ENCODE measurements at regions not wholly inside any gene's neighbourhood (a gene's known extent, or its start where the extent isn't known, plus 50 kb on each side); places are given as distances from the start of the nearest gene placed in this dataset.
"Not testable (repeated sequence)": the region's sequence is repeated elsewhere in the genome, so short reads cannot be mapped to it uniquely, and the experiment has no call there.

DNA sequence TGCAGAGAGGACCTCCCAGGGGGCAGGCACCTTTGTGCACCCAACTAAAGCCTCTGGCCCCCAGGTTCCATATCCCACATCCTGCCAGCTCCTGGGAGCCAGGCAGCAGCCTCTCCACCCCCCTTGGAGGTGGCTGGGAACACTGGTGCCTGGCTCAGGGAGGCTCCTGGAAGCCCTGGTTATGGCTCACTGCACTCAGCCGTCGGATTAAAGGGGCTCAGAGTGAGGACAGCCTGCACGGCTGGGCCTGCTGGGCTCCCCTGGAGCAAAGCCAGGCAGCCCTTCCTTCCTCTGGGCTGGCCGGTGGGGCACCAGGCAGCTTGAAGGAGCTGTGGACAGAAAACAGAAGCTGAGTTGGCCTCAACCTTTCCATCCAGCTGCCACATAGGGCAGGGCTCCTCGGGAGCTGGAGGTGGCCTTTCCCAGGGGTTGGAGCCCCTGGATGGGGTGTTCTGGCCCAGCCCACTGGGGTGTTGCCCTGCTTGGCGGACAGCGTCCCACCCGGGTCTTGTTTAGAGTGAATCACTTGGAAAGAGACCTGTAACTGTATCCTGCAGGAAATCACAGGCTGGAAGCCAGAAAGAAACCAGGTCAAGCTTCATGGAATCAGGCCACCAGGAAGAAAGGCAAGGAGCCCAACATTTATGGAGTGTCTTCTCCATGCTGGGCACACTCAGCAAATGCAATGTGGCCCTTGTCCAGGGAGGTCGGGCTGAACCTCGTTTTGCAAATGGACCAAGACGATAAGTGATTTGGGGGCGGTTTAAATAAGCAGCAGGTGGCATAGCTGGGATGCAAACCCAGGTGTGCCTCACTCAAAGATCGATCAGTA lies 253.3 kb downstream of the SOX9 start:
- no peaks in the 10 kb centered on the region for H3K36me3 Mint-ChIP-seq (ENCODE audit: insufficient read depth)
- H3K4me3 Mint-ChIP-seq = no peak overlapping the region
- no peaks in the 10 kb centered on the region for H3K9me3 Mint-ChIP-seq
- ATAC-seq (replicated peaks; ENCODE audit: extremely low read depth, poor library complexity, severe bottlenecking) = no peak
- no peak for DNase-seq (ENCODE audit: low spot score in 2 of 2)
- no peak overlapping the region for H3K27ac Mint-ChIP-seq (ENCODE audit: low read depth)
- H3K4me1 Mint-ChIP-seq = no peaks in the 10 kb centered on the region
- H3K27me3 Mint-ChIP-seq = peaks cover 9% of the 10 kb centered on the region

DNA sequence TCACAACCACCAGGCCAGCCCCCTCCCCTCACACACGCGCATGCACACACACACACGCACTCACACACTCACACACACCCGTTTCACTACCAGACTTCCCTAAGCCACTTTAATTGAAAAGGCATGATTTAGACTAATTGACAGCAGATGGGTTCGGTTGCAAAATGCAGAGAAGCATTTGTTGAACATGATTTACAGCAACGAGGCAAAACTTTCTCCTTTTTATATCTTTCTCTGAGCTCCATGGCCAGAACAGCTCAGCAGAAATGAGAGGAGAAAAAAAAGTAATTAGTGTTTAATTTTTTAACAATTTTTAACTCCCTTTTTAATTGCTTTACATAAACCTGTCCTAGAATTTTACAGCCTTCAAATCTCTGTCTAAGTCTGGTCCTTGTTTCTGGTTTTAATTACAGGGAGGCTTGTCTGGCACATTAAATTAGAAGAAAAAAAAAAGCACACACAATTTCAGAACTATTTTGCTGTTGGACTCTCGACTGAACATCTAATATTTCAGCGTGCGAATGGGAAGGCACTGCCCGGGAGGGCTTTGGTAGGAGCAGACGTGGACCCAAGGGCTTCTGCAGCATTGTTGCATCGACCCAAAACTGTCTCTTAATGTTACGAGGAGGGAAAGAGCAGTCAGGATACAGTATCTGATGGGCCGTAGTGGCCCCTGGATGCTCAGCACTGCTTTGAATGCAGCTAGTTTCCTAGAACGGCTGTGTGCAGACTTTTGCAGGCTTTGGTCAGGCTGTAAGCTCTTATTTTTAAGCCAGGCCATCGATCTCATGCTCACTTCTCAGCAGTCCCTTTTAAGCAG lies 255.9 kb downstream of the SOX9 start:
- no peaks in the 10 kb centered on the region for H3K9me3 Mint-ChIP-seq
- H3K36me3 Mint-ChIP-seq (ENCODE audit: insufficient read depth) = peaks cover 2% of the 10 kb centered on the region
- ATAC-seq (replicated peaks; ENCODE audit: extremely low read depth, poor library complexity, severe bottlenecking) = no peak
- H3K27ac Mint-ChIP-seq (ENCODE audit: low read depth) = no peak overlapping the region
- no peaks in the 10 kb centered on the region for H3K4me1 Mint-ChIP-seq
- no peak overlapping the region for H3K4me3 Mint-ChIP-seq
- H3K27me3 Mint-ChIP-seq = peaks cover 9% of the 10 kb centered on the region
- DNase-seq (ENCODE audit: low spot score in 2 of 2) = no peak

DNA sequence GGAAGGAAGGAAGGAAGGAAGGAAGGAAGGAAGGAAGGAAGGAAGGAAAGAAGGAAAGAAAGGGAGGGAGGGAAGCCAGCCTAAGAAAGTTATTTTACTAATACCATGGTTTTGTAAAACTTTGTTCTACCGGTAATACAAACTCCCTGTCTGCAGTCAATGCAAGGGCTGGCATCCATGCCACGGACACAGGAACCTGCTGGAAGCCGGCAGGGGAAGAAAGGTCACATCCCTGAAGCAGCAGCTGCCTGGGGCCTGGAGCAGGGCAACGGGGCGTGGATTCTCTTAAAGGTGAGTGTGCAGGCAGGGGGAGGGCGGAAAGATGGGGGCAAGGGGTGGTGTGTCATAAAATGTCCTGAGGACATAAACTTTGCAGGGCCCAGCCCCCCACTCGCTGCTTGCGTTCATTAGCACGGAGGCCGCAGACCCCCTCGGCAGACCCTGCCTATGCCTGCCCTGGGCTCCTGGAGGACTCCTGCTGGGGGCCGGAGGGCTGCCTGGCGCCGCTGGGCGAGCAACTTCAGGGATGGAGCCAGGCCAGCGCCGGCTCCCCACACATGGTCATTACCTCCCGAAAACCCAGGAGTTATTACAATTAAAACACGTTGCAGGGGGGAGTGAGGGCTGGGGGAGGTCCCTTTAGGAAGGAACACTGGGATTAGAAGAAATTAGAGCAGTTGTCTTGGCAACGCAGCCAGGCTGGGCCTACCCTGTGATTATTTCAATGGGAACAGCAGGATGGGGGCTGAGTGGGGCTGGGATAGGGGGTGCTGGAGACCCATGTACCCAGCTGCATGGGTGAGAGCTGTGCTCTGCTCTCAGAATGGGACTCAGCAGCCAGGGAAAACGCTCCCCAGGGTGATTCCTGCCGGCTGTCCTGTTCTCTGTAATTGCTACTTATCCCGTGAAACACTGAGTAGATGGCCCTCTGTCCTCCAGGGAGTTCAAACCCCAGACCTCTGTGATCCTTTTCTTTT lies 257.9 kb downstream of the SOX9 start:
- H3K4me3 Mint-ChIP-seq = no peak overlapping the region
- no peak overlapping the region for H3K27ac Mint-ChIP-seq (ENCODE audit: low read depth)
- H3K27me3 Mint-ChIP-seq = peaks cover 19% of the 10 kb centered on the region
- peaks cover 2% of the 10 kb centered on the region for H3K36me3 Mint-ChIP-seq (ENCODE audit: insufficient read depth)
- ATAC-seq (replicated peaks; ENCODE audit: extremely low read depth, poor library complexity, severe bottlenecking) (no peak), DNase-seq (ENCODE audit: low spot score in 2 of 2) (no peak)
- no peaks in the 10 kb centered on the region for H3K9me3 Mint-ChIP-seq
- no peaks in the 10 kb centered on the region for H3K4me1 Mint-ChIP-seq

DNA sequence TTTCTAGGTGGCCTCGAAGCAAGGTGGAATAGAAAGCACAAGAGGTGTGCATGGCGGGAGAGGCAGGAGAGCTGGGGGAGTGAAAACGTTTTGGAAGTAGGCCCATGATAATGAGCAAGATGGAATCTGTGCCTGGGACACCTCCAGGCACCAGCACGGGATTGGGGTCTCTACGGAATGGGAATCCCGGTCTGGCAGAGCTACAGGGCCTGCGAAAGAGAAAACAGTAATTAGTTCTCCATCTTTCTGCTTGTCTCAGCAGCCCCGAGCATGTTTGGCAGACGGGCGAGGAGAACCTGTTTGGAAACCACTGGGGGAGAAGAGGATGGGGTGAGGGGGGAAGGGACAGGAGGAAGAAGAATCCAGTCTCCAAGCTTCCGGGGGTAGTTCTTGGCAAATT lies 258.7 kb downstream of the SOX9 start:
- Mint-ChIP-seq H3K4me1 (no peaks in the 10 kb centered on the region), H3K4me3 (no peak overlapping the region), H3K9me3 (no peaks in the 10 kb centered on the region), H3K27ac (ENCODE audit: low read depth) (no peak overlapping the region), H3K36me3 (ENCODE audit: insufficient read depth) (peaks cover 2% of the 10 kb centered on the region), H3K27me3 (peaks cover 19% of the 10 kb centered on the region)
- DNase-seq (ENCODE audit: low spot score in 2 of 2) (no peak), ATAC-seq (replicated peaks; ENCODE audit: extremely low read depth, poor library complexity, severe bottlenecking) (no peak)

GRCh38 chr17:72380120-72380519 lies 259.3 kb downstream of the SOX9 start:
- Mint-ChIP-seq H3K27ac (ENCODE audit: low read depth) (no peak overlapping the region), H3K4me1 (no peaks in the 10 kb centered on the region), H3K36me3 (ENCODE audit: insufficient read depth) (peaks cover 2% of the 10 kb centered on the region), H3K4me3 (no peak overlapping the region), H3K27me3 (peaks cover 19% of the 10 kb centered on the region), H3K9me3 (no peaks in the 10 kb centered on the region)
- ATAC-seq (replicated peaks; ENCODE audit: extremely low read depth, poor library complexity, severe bottlenecking) (no peak), DNase-seq (ENCODE audit: low spot score in 2 of 2) (no peak)

- Mint-ChIP-seq H3K36me3 (ENCODE audit: insufficient read depth) (peaks cover 2% of the 10 kb centered on the region), H3K27ac (ENCODE audit: low read depth) (no peak overlapping the region), H3K4me1 (no peaks in the 10 kb centered on the region), H3K4me3 (no peak overlapping the region), H3K9me3 (peaks cover 5% of the 10 kb centered on the region), H3K27me3 (peaks cover 19% of the 10 kb centered on the region)
- no peak for DNase-seq (ENCODE audit: low spot score in 2 of 2)
- ATAC-seq (replicated peaks; ENCODE audit: extremely low read depth, poor library complexity, severe bottlenecking) = no peak
Measured at GRCh38 chr17:72380737-72381136, 259.9 kb downstream of the SOX9 start.

GRCh38 chr17:72381597-72382397 lies 261.0 kb downstream of the SOX9 start:
- H3K9me3 Mint-ChIP-seq = peaks cover 5% of the 10 kb centered on the region
- H3K27me3 Mint-ChIP-seq = peaks cover 24% of the 10 kb centered on the region
- ATAC-seq (replicated peaks; ENCODE audit: extremely low read depth, poor library complexity, severe bottlenecking) = no peak
- H3K36me3 Mint-ChIP-seq (ENCODE audit: insufficient read depth) = peaks cover 2% of the 10 kb centered on the region
- no peak overlapping the region for H3K27ac Mint-ChIP-seq (ENCODE audit: low read depth)
- H3K4me3 Mint-ChIP-seq = no peak overlapping the region
- no peak for DNase-seq (ENCODE audit: low spot score in 2 of 2)
- no peaks in the 10 kb centered on the region for H3K4me1 Mint-ChIP-seq

- no peak overlapping the region for H3K4me3 Mint-ChIP-seq
- DNase-seq (ENCODE audit: low spot score in 2 of 2) (no peak), ATAC-seq (replicated peaks; ENCODE audit: extremely low read depth, poor library complexity, severe bottlenecking) (no peak)
- H3K27me3 Mint-ChIP-seq = peaks cover 33% of the 10 kb centered on the region
- H3K27ac Mint-ChIP-seq (ENCODE audit: low read depth) = no peak overlapping the region
- H3K36me3 Mint-ChIP-seq (ENCODE audit: insufficient read depth) = peaks cover 2% of the 10 kb centered on the region
- H3K4me1 Mint-ChIP-seq = no peaks in the 10 kb centered on the region
- peaks cover 5% of the 10 kb centered on the region for H3K9me3 Mint-ChIP-seq
Measured at GRCh38 chr17:72382971-72383722, 262.3 kb downstream of the SOX9 start.

DNA sequence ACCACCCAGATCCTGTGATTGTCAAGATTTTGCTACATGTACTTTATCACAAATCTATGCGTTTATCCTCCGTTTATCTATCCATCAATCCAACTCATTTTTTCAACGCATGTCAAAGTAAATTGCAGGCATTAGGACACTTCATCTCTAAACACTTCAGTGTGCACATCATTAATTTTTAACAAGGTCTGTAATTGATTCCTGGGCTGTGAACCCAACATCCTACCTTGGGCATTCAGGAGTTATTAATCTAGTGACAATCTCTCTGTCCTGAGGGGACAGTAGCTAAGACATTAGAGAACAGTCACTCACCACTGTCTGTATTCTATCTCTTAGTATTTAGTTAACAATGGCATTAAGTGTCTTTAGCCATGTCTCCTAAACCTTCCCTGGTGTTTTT lies 264.7 kb downstream of the SOX9 start:
- no peak overlapping the region for H3K4me3 Mint-ChIP-seq
- DNase-seq (ENCODE audit: low spot score in 2 of 2) (no peak), ATAC-seq (replicated peaks; ENCODE audit: extremely low read depth, poor library complexity, severe bottlenecking) (no peak)
- no peak overlapping the region for H3K27ac Mint-ChIP-seq (ENCODE audit: low read depth)
- no peaks in the 10 kb centered on the region for H3K36me3 Mint-ChIP-seq (ENCODE audit: insufficient read depth)
- H3K9me3 Mint-ChIP-seq = peaks cover 5% of the 10 kb centered on the region
- no peaks in the 10 kb centered on the region for H3K4me1 Mint-ChIP-seq
- peaks cover 30% of the 10 kb centered on the region for H3K27me3 Mint-ChIP-seq

- ATAC-seq (replicated peaks; ENCODE audit: extremely low read depth, poor library complexity, severe bottlenecking); H3K36me3 Mint-ChIP-seq (ENCODE audit: insufficient read depth): not testable (repeated sequence)
Measured at GRCh38 chr17:72386173-72386572, 265.4 kb downstream of the SOX9 start.

GRCh38 chr17:72386619-72387237 lies 265.9 kb downstream of the SOX9 start:
- H3K9me3 Mint-ChIP-seq = peaks cover 5% of the 10 kb centered on the region
- H3K4me3 Mint-ChIP-seq = no peak overlapping the region
- H3K4me1 Mint-ChIP-seq = no peaks in the 10 kb centered on the region
- peaks cover 30% of the 10 kb centered on the region for H3K27me3 Mint-ChIP-seq
- DNase-seq (ENCODE audit: low spot score in 2 of 2) (no peak), ATAC-seq (replicated peaks; ENCODE audit: extremely low read depth, poor library complexity, severe bottlenecking) (no peak)
- H3K27ac Mint-ChIP-seq (ENCODE audit: low read depth) = no peak overlapping the region
- no peaks in the 10 kb centered on the region for H3K36me3 Mint-ChIP-seq (ENCODE audit: insufficient read depth)

More at GRCh38 chr17:72386173-72386572, 265.4 kb downstream of the SOX9 start:
- H3K4me1 Mint-ChIP-seq; DNase-seq (ENCODE audit: low spot score in 2 of 2); H3K9me3 Mint-ChIP-seq; H3K4me3 Mint-ChIP-seq; H3K27ac Mint-ChIP-seq (ENCODE audit: low read depth): not testable (repeated sequence)
- H3K27me3 Mint-ChIP-seq = peaks cover 30% of the 10 kb centered on the region

Data from central memory CD8-positive, alpha-beta T cell (primary cell).